WERI-Rb-1 (cell line): ENCODE measurements at regions not wholly inside any gene's neighbourhood (a gene's known extent, or its start where the extent isn't known, plus 50 kb on each side); places are given as distances from the start of the nearest gene placed in this dataset.

Experiments used
- DNase-seq: peaks from one replicate; pipeline ENCODE4 v3.0.0-alpha.2; 2020
- H3K27ac ChIP-seq: fragments of 250-450 bp; sonication (Bioruptor Pico); 2 replicates; pipeline ENCODE4 v1.5.1; 2020; ENCODE audit warnings: mild to moderate bottlenecking, moderate library complexity
- H3K27me3 ChIP-seq: fragments of 250-450 bp; sonication (Bioruptor Pico); 2 replicates; pipeline ENCODE4 v1.5.1; 2021; ENCODE audit warnings: mild to moderate bottlenecking, low read depth, moderate library complexity; ENCODE audit not compliant: insufficient read depth, severe bottlenecking
- H3K36me3 ChIP-seq: fragments of 250-450 bp; sonication (Bioruptor Pico); 2 replicates; pipeline ENCODE4 v1.5.1; 2020; ENCODE audit warnings: mild to moderate bottlenecking, moderate library complexity
- H3K4me3 ChIP-seq: 2 replicates; pipeline ENCODE4 v1.5.1; 2011; ENCODE audit warnings: low read depth, mild to moderate bottlenecking, control low read depth, low read length
- H3K9me3 ChIP-seq: fragments of 250-450 bp; sonication (Bioruptor Pico); 2 replicates; pipeline ENCODE4 v1.5.1; 2021; ENCODE audit warnings: mild to moderate bottlenecking, moderate library complexity; ENCODE audit not compliant: severe bottlenecking
- TF ChIP-seq, protein P1 (sequence below): IDR thresholded peaks from 2 replicates; pipeline ENCODE4 v1.5.1; 2011; ENCODE audit warnings: low read depth, mild to moderate bottlenecking, control low read depth, inconsistent platforms, low read length

DNA sequence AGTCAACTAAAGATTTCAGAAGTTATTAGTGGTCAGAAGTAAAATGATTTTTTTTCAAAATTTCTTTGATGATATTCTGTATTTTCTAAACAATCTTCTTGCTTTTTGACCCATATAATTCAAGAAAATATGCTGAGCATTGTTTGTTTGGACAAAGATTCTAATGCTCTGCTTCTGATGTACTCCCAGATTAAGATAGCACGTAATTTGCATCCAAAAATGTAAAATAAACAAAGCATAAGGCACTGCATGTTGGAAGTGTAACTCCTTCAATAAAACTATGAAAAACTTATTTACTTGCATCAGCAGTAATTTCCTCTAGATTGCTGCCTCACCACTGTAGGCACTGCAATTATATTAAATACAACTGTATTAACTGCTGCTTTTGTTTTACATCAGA is 1054.1 kb downstream of the TTLL7 start:
- TF ChIP-seq, protein P1, sequence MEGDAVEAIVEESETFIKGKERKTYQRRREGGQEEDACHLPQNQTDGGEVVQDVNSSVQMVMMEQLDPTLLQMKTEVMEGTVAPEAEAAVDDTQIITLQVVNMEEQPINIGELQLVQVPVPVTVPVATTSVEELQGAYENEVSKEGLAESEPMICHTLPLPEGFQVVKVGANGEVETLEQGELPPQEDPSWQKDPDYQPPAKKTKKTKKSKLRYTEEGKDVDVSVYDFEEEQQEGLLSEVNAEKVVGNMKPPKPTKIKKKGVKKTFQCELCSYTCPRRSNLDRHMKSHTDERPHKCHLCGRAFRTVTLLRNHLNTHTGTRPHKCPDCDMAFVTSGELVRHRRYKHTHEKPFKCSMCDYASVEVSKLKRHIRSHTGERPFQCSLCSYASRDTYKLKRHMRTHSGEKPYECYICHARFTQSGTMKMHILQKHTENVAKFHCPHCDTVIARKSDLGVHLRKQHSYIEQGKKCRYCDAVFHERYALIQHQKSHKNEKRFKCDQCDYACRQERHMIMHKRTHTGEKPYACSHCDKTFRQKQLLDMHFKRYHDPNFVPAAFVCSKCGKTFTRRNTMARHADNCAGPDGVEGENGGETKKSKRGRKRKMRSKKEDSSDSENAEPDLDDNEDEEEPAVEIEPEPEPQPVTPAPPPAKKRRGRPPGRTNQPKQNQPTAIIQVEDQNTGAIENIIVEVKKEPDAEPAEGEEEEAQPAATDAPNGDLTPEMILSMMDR: no peak
- H3K36me3 ChIP-seq: no peaks in the 10 kb centered on the region
- no peaks in the 10 kb centered on the region for H3K27me3 ChIP-seq
- no peak overlapping the region for H3K27ac ChIP-seq
- H3K9me3 ChIP-seq: no peaks in the 10 kb centered on the region
- DNase-seq: no peak
- no peak overlapping the region for H3K4me3 ChIP-seq

DNA sequence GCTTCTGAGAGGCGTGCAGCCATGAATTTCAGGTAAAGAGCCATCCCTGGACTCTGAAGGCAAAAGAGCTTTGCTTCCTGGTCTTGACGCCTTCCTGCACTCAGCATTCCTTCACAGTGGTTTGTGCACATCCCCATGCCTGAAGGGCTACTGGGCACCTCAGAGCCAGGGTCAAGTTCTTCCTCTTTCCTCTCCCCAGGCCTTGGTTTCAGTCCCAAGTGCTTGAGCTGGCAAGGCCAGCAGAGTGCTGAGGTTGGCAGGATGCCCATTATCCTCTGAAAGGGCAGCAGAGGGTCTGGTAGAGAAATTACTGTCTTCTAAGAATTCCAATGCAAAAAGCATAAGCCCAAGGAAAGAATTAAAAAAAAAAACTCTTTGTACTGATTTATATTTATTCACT is 1064.9 kb downstream of the TTLL7 start:
- H3K36me3 ChIP-seq: no peaks in the 10 kb centered on the region
- H3K9me3 ChIP-seq: no peaks in the 10 kb centered on the region
- no peak for DNase-seq
- no peaks in the 10 kb centered on the region for H3K27me3 ChIP-seq
- no peak overlapping the region for H3K4me3 ChIP-seq
- no peak overlapping the region for H3K27ac ChIP-seq
- TF ChIP-seq, protein P1: no peak

DNA sequence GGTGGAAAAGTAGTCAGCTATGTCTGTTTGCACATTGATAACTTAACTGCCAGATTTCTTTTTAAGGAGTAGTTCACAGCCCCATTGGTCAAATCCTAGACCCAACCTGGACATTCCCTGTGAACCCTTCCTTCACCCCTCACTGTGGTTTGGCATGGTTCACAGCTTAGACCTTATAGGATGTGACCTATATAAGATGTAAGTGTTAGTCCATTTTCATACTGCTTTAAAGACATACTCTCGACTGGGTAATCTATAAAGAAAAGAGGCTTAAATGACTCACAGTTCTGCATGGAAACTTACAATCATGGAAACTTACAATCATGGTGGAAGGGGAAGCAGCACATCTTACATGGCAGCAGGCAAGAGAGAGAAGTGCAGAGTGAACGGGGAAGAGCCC is 1066.2 kb downstream of the TTLL7 start:
- Histone ChIP-seq H3K27me3 (no peaks in the 10 kb centered on the region), H3K4me3 (no peak overlapping the region), H3K27ac (no peak overlapping the region), H3K9me3 (no peaks in the 10 kb centered on the region), H3K36me3 (no peaks in the 10 kb centered on the region)
- TF ChIP-seq, protein P1: no peak
- DNase-seq: no peak

DNA sequence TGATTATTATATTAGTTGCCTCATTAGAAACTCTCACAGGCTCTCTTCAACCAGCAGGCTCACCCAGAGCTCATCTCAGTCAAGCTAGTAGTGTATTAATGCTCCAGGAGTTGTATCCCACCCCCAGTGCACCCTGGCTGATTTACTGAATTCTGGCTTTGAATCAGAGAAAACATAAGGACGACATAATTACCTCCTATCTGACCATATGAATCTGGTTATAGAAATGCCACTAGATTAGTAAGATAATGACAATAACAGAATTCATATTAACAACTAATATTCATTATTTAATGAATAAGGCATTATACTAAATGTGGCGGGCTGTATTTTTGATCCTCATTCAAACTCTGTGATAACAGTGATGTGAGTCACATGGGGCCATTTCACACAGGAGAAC is 1066.7 kb downstream of the TTLL7 start:
- no peaks in the 10 kb centered on the region for H3K9me3 ChIP-seq

DNA sequence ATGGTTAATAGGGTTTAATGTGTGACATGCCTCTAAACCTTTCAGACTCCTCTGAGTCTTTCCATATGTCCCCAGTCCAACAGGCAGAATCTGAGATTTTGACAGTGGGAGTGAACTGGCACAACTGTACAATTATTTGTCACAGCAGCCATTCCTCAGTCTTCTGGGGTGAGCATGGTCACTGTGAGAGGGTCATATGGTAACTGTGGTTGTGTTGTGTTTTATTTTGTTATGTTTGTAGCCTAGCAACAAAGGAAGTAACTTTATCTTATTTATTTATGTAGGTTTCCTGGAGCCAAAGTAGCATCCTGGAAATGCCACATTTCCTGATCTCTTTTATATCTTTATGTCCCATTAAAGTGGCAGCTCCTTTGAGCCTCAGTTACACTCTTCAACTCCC is 1067.9 kb downstream of the TTLL7 start:
- H3K9me3 ChIP-seq: no peaks in the 10 kb centered on the region
- no peak overlapping the region for H3K4me3 ChIP-seq
- H3K27me3 ChIP-seq: no peaks in the 10 kb centered on the region
- no peak overlapping the region for H3K27ac ChIP-seq
- TF ChIP-seq, protein P1: no peak
- no peak for DNase-seq
- H3K36me3 ChIP-seq: no peaks in the 10 kb centered on the region

More for the DNA sequence above, 1066.7 kb downstream of the TTLL7 start:
- no peaks in the 10 kb centered on the region for H3K36me3 ChIP-seq
- H3K27me3 ChIP-seq: no peaks in the 10 kb centered on the region
- DNase-seq: no peak
- no peak overlapping the region for H3K4me3 ChIP-seq
- TF ChIP-seq, protein P1: no peak
- H3K27ac ChIP-seq: no peak overlapping the region

DNA sequence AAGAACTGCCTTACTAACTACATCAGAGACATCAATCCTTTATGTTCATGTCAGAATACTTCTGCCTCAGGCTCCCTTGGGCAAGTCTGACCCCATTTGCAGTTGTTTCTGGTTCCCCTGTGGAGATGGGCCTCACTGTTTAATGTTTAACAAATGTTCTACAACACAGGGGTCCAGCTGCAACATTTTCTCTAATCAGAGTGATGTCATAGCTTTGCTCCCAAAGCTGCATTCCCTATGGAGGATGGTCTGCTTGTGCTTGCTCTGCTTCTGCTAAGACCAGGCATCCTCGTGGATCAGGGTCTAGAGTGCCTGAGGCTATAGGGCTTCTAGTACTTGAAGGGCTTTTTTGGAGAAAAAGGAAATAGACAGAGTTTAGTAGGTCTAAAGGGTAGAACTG is 1071.2 kb downstream of the TTLL7 start:
- H3K36me3 ChIP-seq: no peaks in the 10 kb centered on the region
- no peak for DNase-seq
- H3K4me3 ChIP-seq: no peak overlapping the region
- no peak overlapping the region for H3K27ac ChIP-seq
- H3K27me3 ChIP-seq: no peaks in the 10 kb centered on the region
- TF ChIP-seq, protein P1: no peak
- no peaks in the 10 kb centered on the region for H3K9me3 ChIP-seq
